ENCODE measurements at regions not wholly inside any gene's neighbourhood (a gene's known extent, or its start where the extent isn't known, plus 50 kb on each side); places are given as distances from the start of the nearest gene placed in this dataset.

- FAIRE-seq (no peak), ATAC-seq (no peak), DNase-seq (no peak)
- no peaks in the 10 kb centered on the region for H3K4me1 ChIP-seq
- WGBS, 2 donors, result 84 to 88% methylated on average over 6 of the region's 6 CpGs
- no peak for TF ChIP-seq CTCF (IDR thresholded peaks at IDR 0.05)
- H3K36me3 ChIP-seq, result no peaks in the 10 kb centered on the region
- no peak overlapping the region for H3K27ac ChIP-seq
- no peaks in the 10 kb centered on the region for H3K9me3 ChIP-seq
- intact Hi-C loops (cut with DNase I), result no loop called here
- no peak overlapping the region for H3K4me3 ChIP-seq
- H3K27me3 ChIP-seq, result no peaks in the 10 kb centered on the region
Observed at GRCh38 chr1:218571491-218571890, 226.4 kb downstream of the TGFB2 start.

GRCh38 chr1:218572050-218572449, 226.9 kb downstream of the TGFB2 start:
- Histone ChIP-seq H3K9me3 (no peaks in the 10 kb centered on the region), H3K4me3 (no peak overlapping the region), H3K4me1 (no peaks in the 10 kb centered on the region), H3K27ac (no peak overlapping the region), H3K36me3 (no peaks in the 10 kb centered on the region), H3K27me3 (no peaks in the 10 kb centered on the region)
- FAIRE-seq (no peak), ATAC-seq (no peak), DNase-seq (no peak)
- intact Hi-C loops (cut with DNase I), result no loop called here
- TF ChIP-seq CTCF (IDR thresholded peaks at IDR 0.05), result no peak
- WGBS, 2 donors, result 72 to 81% methylated on average over 4 of the region's 4 CpGs

GRCh38 chr1:218573925-218574324, 228.8 kb downstream of the TGFB2 start:
- DNase-seq (no peak), ATAC-seq (no peak), FAIRE-seq (no peak)
- no peaks in the 10 kb centered on the region for H3K36me3 ChIP-seq
- H3K4me3 ChIP-seq, result no peak overlapping the region
- intact Hi-C loops (cut with DNase I), result no loop called here
- no peaks in the 10 kb centered on the region for H3K4me1 ChIP-seq
- 80 to 90% methylated on average over 2 of the region's 2 CpGs for WGBS, 2 donors
- no peak for TF ChIP-seq CTCF (IDR thresholded peaks at IDR 0.05)
- no peaks in the 10 kb centered on the region for H3K27me3 ChIP-seq
- no peaks in the 10 kb centered on the region for H3K9me3 ChIP-seq
- H3K27ac ChIP-seq, result no peak overlapping the region

GRCh38 chr1:218575079-218575478, 229.9 kb downstream of the TGFB2 start:
- 61 to 67% methylated on average over 1 of the region's 1 CpG for WGBS, 2 donors
- Histone ChIP-seq H3K27ac (no peak overlapping the region), H3K4me3 (no peak overlapping the region), H3K27me3 (no peaks in the 10 kb centered on the region), H3K9me3 (no peaks in the 10 kb centered on the region), H3K36me3 (no peaks in the 10 kb centered on the region), H3K4me1 (no peaks in the 10 kb centered on the region)
- ATAC-seq (no peak), FAIRE-seq (no peak), DNase-seq (no peak)
- TF ChIP-seq CTCF (IDR thresholded peaks at IDR 0.05), result no peak
- intact Hi-C loops (cut with DNase I), result loop anchor here in 1 of 3 donors (5.0 kb wide), 1 partner anchor 78 kb away; no protein-coding TSS in a partner anchor

GRCh38 chr1:218575856-218576255, 230.7 kb downstream of the TGFB2 start:
- no peaks in the 10 kb centered on the region for H3K9me3 ChIP-seq
- TF ChIP-seq CTCF (IDR thresholded peaks at IDR 0.05), result no peak
- DNase-seq, result no peak
- no peak for FAIRE-seq
- ATAC-seq, result no peak
- no peak overlapping the region for H3K4me3 ChIP-seq
- WGBS, 2 donors, result 43 to 67% methylated on average over 1 of the region's 1 CpG
- no peaks in the 10 kb centered on the region for H3K36me3 ChIP-seq
- intact Hi-C loops (cut with DNase I), result loop anchor here in 1 of 3 donors (5.0 kb wide), 1 partner anchor 79 kb away; no protein-coding TSS in a partner anchor
- no peak overlapping the region for H3K27ac ChIP-seq
- H3K27me3 ChIP-seq, result no peaks in the 10 kb centered on the region
- no peaks in the 10 kb centered on the region for H3K4me1 ChIP-seq

Data from pancreas (tissue), 10 donors.